ENCODE measurements at regions not wholly inside any gene's neighbourhood (a gene's known extent, or its start where the extent isn't known, plus 50 kb on each side); places are given as distances from the start of the nearest gene placed in this dataset.

DNA sequence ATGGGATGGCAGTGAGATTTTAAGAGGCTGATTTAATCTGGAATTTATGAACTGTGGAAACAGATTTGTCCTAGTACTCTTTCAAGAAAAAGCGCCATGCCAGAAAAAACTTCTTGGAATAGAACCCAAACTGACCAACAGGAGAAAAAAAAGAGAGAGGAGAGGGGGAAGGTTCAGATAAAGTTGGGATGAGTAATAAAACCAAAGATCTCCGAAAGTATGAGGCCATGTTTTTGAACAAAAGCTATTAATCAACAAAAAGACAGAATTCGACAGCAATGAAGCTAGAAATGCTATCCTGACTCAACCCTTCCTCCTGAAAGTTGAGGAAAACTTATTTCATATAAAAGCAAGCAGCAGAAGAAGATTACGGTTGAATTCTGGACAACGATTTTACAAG is 135.5 kb downstream of the CEMIP2 start:
- H3K4me1 ChIP-seq (ENCODE audit: insufficient read depth, low read length) = no peaks in the 10 kb centered on the region
- H3K9ac ChIP-seq (ENCODE audit: low read depth, low read length) = no peak overlapping the region

DNA sequence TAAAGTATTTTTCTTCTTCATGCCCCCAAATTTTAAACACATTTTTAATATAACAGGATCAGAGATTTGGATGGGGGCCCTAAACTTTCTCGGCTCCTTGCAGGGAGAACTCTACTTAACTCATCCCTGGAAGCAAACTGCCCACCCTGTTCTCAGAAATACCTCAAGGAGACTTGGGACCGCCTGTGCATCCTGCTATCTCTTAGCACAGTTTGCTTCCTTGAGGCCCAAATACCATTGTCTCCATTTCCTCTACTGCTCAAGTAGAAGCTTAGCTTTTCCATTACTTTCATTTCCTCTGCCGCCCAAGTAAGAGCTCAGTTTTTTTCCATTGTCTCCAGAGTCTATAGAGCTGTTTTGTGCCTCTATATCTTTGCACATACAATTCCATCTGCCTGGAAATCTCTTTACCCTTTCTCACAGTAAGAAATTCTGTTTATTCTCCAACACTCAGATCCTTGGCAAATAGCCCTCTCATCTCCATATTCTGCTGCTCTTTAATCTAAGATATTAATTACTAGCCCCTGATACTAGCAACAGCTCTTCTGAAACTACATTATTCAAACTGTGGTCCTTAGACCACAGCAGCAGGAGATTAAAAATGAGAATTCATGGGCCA is 137.8 kb downstream of the CEMIP2 start:
- Histone ChIP-seq H3K9ac (ENCODE audit: low read depth, low read length) (no peak overlapping the region), H3K4me1 (ENCODE audit: insufficient read depth, low read length) (no peaks in the 10 kb centered on the region), H3K36me3 (ENCODE audit: insufficient read depth, low read length) (no peaks in the 10 kb centered on the region), H3K9me3 (ENCODE audit: control insufficient read depth, insufficient read depth, low read length) (no peaks in the 10 kb centered on the region)

More for the DNA sequence above, 135.5 kb downstream of the CEMIP2 start:
- no peaks in the 10 kb centered on the region for H3K9me3 ChIP-seq (ENCODE audit: control insufficient read depth, insufficient read depth, low read length)
- H3K36me3 ChIP-seq (ENCODE audit: insufficient read depth, low read length) = no peaks in the 10 kb centered on the region

DNA sequence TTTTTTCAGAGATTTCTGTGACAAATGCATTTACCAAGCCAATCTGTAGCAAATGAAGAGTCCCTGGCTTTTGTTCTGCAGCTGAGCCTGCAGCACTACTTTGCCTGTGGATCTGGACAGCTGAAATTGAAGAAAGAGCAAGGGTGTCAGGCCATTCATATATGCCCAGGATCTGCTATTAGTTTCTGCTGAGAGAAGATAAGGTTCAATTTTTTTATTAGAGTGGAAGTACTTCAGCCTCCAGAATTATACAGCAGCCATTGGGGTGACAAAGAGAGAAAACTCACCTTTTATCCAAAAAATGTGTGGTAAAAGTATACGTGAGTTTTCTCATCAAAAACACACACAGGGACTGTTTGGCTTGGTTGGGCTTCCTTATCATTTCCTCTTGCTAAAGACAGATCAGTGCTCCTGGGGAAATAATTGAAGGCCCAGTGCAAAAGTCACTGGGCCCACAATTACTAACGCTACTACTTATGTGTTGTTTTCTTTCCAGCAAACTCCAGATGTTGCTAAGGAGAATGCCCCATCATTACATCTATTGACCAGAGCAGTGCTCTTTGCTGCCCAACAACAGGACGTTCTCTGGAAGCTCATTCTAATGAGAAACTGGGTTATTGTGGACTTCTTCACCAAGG is 138.6 kb downstream of the CEMIP2 start:
- no peaks in the 10 kb centered on the region for H3K9me3 ChIP-seq (ENCODE audit: control insufficient read depth, insufficient read depth, low read length)
- no peak overlapping the region for H3K9ac ChIP-seq (ENCODE audit: low read depth, low read length)
- no peaks in the 10 kb centered on the region for H3K4me1 ChIP-seq (ENCODE audit: insufficient read depth, low read length)
- no peaks in the 10 kb centered on the region for H3K36me3 ChIP-seq (ENCODE audit: insufficient read depth, low read length)

DNA sequence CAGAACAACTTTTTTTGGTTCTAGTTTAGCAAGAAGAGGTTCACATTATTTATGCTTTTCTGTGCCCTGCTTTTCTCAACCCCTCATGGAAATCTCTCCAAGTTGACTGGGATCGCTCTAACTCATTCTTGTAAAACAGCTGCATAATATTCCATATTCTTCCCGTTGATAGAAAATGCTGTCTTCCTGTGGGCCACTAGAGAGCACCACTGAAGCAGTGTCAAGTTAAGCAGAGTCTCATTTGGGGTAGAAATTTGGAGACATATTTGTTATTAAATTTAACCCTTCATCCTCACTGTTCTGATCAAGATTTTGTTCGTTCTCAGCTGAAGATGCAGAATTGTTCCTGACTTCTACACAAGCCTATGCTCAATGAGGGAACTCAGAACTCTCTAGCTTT is 140.1 kb downstream of the CEMIP2 start:
- no peak overlapping the region for H3K9ac ChIP-seq (ENCODE audit: low read depth, low read length)
- H3K4me1 ChIP-seq (ENCODE audit: insufficient read depth, low read length) = no peaks in the 10 kb centered on the region
- H3K9me3 ChIP-seq (ENCODE audit: control insufficient read depth, insufficient read depth, low read length) = no peaks in the 10 kb centered on the region
- H3K36me3 ChIP-seq (ENCODE audit: insufficient read depth, low read length) = no peaks in the 10 kb centered on the region

DNA sequence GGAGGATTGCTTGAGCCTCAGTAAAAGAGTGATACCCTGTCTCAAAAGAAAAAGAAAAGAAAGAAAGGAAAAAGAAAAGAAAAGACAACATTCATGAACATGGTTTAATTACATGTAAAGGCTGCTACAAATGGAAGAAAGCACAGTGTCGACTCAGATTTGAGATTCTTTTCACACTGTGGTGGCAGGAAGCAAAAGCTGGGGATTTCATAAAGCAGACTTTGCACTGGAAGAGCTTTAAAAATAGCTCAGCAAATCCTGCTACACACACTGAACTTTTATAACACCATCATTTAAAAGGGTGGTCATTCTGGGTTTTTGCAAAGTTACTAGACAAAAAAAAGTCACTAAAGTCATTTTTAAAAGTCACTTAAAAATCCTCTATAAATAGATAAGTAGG is 140.8 kb downstream of the CEMIP2 start:
- no peaks in the 10 kb centered on the region for H3K36me3 ChIP-seq (ENCODE audit: insufficient read depth, low read length)
- no peaks in the 10 kb centered on the region for H3K9me3 ChIP-seq (ENCODE audit: control insufficient read depth, insufficient read depth, low read length)
- H3K9ac ChIP-seq (ENCODE audit: low read depth, low read length) = no peak overlapping the region
- no peaks in the 10 kb centered on the region for H3K4me1 ChIP-seq (ENCODE audit: insufficient read depth, low read length)

DNA sequence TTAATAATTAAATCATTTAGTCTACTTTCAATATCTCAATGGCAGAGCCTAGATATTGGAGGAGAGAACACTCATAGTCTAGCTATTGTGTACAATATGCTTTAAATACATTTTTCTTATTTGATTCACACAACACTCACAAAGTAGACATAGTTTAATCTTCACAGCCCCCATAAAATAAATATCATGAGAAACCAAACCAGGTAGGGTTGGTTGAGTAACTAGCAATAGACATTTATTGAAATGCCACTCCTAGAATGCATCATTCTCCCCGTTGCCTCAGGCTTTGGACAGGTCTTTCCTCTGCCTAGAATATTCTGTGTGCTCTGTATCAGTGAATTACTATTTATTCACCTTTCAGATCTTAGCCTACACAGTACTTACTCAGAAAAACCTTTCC is 141.9 kb downstream of the CEMIP2 start:
- Histone ChIP-seq H3K36me3 (ENCODE audit: insufficient read depth, low read length) (no peaks in the 10 kb centered on the region), H3K4me1 (ENCODE audit: insufficient read depth, low read length) (no peaks in the 10 kb centered on the region), H3K9ac (ENCODE audit: low read depth, low read length) (no peak overlapping the region), H3K9me3 (ENCODE audit: control insufficient read depth, insufficient read depth, low read length) (no peaks in the 10 kb centered on the region)

DNA sequence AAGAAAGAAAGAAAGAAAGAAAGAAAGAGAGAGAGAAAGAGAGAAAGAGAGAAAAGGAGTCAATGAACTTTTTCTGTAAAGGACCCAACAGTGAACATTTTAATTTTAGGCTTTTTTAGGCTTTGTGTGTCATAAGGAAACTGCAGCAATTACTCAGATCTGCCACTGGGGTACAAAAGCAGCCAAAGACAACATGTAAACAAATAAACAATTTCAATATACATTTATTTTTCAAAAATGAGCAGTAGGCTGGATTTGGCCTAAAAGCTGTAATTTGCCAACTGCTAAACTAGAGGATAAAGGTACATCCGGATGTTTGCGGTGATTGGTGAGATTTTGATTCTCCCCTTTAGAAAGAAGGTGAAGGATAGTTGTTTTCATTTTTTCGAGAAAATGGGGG is 143.6 kb downstream of the CEMIP2 start:
- no peaks in the 10 kb centered on the region for H3K4me1 ChIP-seq (ENCODE audit: insufficient read depth, low read length)
- no peak overlapping the region for H3K9ac ChIP-seq (ENCODE audit: low read depth, low read length)
- no peaks in the 10 kb centered on the region for H3K9me3 ChIP-seq (ENCODE audit: control insufficient read depth, insufficient read depth, low read length)
- H3K36me3 ChIP-seq (ENCODE audit: insufficient read depth, low read length) = no peaks in the 10 kb centered on the region

DNA sequence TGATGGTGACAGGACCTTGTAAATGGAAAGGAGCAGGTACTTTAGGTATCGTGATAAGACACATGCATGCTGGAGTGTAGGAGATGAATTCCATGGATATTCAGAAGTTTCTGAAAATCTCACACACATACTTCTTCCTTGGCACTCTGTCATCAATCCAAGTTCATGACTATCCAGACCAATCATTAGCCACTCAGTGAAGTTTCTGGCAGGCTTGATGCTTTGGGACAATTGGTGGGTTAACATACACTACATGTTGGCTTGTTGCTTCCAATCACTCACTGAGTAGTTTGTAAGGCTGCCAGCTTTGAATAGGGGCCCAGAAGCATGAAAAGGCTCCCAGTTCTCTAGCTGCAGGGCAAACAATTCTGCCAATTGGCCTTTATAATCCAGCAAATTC is 147.6 kb downstream of the CEMIP2 start:
- Histone ChIP-seq H3K9ac (ENCODE audit: low read depth, low read length) (no peak overlapping the region), H3K4me1 (ENCODE audit: insufficient read depth, low read length) (no peaks in the 10 kb centered on the region), H3K36me3 (ENCODE audit: insufficient read depth, low read length) (no peaks in the 10 kb centered on the region), H3K9me3 (ENCODE audit: control insufficient read depth, insufficient read depth, low read length) (no peaks in the 10 kb centered on the region; the same call in 1 of the 2 replicates)

DNA sequence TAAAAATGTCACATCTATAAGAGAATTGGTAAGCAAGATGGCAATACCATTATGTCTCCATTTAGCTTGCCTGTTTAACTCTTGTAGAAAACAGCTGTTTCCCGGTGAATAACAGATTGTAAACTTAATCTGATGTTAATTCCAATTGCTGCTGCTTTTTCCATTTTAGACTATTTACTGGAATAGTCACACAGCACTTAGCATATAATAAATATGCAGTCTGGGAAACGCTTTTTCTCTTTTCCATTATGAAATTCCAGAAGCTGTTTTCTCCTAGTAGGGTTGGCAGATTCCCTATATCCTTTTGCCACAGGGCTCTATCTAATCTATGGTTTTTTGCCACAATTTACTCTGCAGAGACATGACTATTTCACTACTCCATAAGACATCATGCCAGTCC is 148.0 kb downstream of the CEMIP2 start:
- Histone ChIP-seq H3K36me3 (ENCODE audit: insufficient read depth, low read length) (no peaks in the 10 kb centered on the region), H3K9ac (ENCODE audit: low read depth, low read length) (no peak overlapping the region), H3K4me1 (ENCODE audit: insufficient read depth, low read length) (no peaks in the 10 kb centered on the region), H3K9me3 (ENCODE audit: control insufficient read depth, insufficient read depth, low read length) (no peaks in the 10 kb centered on the region; the same call in 1 of the 2 replicates)

DNA sequence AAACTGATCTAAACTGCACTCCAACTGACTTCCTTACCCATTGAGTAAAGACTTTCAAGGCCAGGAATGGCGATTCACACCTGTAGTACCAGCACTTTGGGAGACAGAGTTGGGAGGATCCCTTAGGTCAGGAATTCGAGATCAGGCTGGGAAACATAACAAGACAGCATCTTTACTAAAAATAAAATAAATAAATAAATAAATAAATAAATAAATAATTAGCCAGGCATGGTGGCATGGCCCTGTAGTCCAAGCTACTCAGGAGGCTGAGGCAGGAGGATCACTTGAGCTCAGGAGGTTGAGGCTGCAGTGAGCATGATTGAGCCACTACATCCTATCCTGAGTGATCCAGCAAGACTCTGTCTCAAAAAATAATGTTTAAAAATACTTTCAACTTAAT is 148.4 kb downstream of the CEMIP2 start:
- no peaks in the 10 kb centered on the region for H3K4me1 ChIP-seq (ENCODE audit: insufficient read depth, low read length)
- H3K9ac ChIP-seq (ENCODE audit: low read depth, low read length) = no peak overlapping the region
- H3K36me3 ChIP-seq (ENCODE audit: insufficient read depth, low read length) = no peaks in the 10 kb centered on the region
- H3K9me3 ChIP-seq (ENCODE audit: control insufficient read depth, insufficient read depth, low read length) = no peaks in the 10 kb centered on the region; the same call in 1 of the 2 replicates

DNA sequence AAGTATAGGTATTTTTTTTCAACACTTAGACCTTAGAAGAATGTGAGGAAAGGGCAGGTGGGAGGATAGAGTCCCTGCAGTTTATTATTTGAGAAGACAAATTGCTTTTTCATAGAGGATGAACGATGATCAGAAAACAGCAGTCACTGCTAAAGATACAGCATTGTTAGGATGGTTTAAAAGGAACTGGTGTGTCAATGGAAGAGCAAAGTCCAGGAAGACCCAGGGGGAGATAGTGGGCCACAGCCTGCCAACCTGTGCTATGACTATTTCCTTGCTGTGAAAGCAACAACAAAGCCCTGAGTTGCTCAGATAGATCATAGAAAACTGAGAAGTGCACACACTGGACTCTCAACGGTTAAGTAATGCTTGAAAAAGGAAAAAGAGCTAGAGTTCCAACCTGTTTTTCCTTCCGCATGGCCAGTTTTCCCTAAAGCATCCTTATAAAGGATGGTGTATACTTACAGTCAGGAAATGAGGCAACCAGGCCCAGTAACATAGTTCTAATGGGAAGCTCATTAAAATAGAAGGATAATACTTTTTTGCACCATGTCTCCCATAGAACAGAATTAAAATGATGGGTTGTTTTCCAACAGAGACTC is 153.8 kb downstream of the CEMIP2 start:
- Histone ChIP-seq H3K9me3 (ENCODE audit: control insufficient read depth, insufficient read depth, low read length) (peaks cover 3% of the 10 kb centered on the region; the same call in 1 of the 2 replicates), H3K9ac (ENCODE audit: low read depth, low read length) (no peak overlapping the region), H3K36me3 (ENCODE audit: insufficient read depth, low read length) (no peaks in the 10 kb centered on the region), H3K4me1 (ENCODE audit: insufficient read depth, low read length) (peaks cover 2% of the 10 kb centered on the region; the same call in 1 of the 2 replicates)

DNA sequence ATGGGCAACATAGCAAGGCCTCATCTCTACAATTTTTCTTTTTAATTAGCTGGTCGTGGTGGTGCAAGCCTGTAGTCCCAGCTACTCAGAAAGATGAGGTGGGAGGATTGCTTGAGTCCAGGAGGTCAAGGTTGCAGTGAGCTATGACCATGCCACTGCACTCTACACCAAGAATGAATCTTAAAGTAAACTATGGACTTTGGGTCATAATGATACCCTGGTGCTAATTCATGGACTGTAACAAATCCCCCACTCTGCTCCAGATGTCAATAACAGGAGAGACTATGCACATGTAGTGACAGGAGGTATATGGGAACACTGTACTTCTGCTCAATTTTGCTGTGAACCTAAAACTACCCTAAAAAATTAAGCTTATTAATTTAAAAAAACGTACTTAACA is 155.4 kb downstream of the CEMIP2 start:
- Histone ChIP-seq H3K9me3 (ENCODE audit: control insufficient read depth, insufficient read depth, low read length) (peaks cover 3% of the 10 kb centered on the region; the same call in 1 of the 2 replicates), H3K36me3 (ENCODE audit: insufficient read depth, low read length) (no peaks in the 10 kb centered on the region), H3K4me1 (ENCODE audit: insufficient read depth, low read length) (peaks cover 10% of the 10 kb centered on the region; the same call in 1 of the 2 replicates), H3K9ac (ENCODE audit: low read depth, low read length) (no peak overlapping the region)

DNA sequence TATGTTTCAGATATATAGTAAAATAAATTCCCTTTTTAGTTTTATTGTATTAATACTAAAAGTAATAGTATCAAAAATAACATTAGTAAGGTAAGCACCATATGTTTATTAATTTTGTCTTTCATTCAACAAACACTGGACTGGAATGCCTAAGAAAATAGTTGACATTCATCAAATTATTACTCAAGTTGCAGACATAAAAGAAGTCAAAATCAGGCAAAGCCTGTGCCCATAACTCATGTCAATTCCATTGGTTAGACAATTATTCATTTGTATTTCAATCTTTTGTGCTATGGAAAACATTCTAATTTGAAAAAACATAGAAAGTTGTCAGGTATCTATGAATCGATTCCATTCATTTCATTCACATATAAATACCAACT is 158.9 kb downstream of the CEMIP2 start:
- H3K36me3 ChIP-seq (ENCODE audit: insufficient read depth, low read length) = no peaks in the 10 kb centered on the region

DNA sequence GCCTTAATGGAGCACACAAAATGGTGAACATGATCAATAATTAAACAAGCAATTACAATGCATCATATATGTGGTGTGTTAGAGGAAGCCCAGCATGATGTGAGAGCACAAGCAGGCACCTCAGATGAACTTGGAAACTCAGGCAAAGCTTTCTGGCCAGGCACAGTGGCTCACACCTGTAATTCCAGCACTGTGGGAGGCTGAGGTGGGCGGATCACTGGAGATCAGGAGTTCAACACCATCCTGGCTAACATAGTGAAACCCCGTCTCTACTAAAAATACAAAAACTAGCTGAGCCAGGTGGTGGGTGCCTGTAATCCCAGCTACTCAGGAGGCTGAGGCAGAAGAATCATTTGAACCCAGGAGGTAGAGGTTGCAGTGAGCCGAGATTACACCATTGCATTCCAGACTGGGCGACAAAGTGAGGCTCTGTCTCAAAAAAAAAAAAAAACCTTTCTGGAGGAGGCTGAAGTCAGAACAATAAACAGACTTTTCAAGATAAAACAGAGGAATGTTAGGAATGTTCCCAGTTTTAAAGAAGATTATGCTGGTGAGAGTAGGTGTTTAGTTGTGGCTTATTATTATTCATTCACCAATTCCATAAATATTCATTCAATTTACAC is 159.4 kb downstream of the CEMIP2 start:
- Histone ChIP-seq H3K9ac (ENCODE audit: low read depth, low read length) (no peak overlapping the region), H3K4me1 (ENCODE audit: insufficient read depth, low read length) (peaks cover 10% of the 10 kb centered on the region; the same call in 1 of the 2 replicates), H3K9me3 (ENCODE audit: control insufficient read depth, insufficient read depth, low read length) (0 out of 2 replicates have a peak, but pooled peaks cover 3% of the 10 kb centered on the region), H3K36me3 (ENCODE audit: insufficient read depth, low read length) (no peaks in the 10 kb centered on the region)

More for the DNA sequence above, 158.9 kb downstream of the CEMIP2 start:
- H3K4me1 ChIP-seq (ENCODE audit: insufficient read depth, low read length) = peaks cover 10% of the 10 kb centered on the region; the same call in 1 of the 2 replicates
- H3K9me3 ChIP-seq (ENCODE audit: control insufficient read depth, insufficient read depth, low read length) = 0 out of 2 replicates have a peak, but pooled peaks cover 3% of the 10 kb centered on the region
- no peak overlapping the region for H3K9ac ChIP-seq (ENCODE audit: low read depth, low read length)

Data from ES-I3 (cell line).